Activated T-cell treated with anti-CD3 and anti-CD28 coated beads, Interleukin-2, amount 50 U/mL, for 24 hours (primary cell): ENCODE measurements at regions not wholly inside any gene's neighbourhood (a gene's known extent, or its start where the extent isn't known, plus 50 kb on each side); places are given as distances from the start of the nearest gene placed in this dataset.
"Not testable (repeated sequence)": the region's sequence is repeated elsewhere in the genome, so short reads cannot be mapped to it uniquely, and the experiment has no call there.

ENCODE experiments used
- DNase-seq: peaks from one replicate; pipeline ENCODE4 v3.0.0-alpha.2; 2020
- H3K27ac Mint-ChIP-seq: 2 replicates; pipeline ENCODE4 v1.8.0; 2020; ENCODE audit warnings: mild to moderate bottlenecking, mixed read lengths
- H3K27me3 Mint-ChIP-seq: 2 replicates; pipeline ENCODE4 v1.8.0; 2020; ENCODE audit warnings: mixed read lengths
- H3K36me3 Mint-ChIP-seq: 2 replicates; pipeline ENCODE4 v1.8.0; 2020; ENCODE audit warnings: low read depth, mixed read lengths
- H3K4me1 Mint-ChIP-seq: 2 replicates; pipeline ENCODE4 v1.8.0; 2020; ENCODE audit warnings: low read depth, mixed read lengths
- H3K4me3 Mint-ChIP-seq: 2 replicates; pipeline ENCODE4 v1.8.0; 2020; ENCODE audit warnings: mild to moderate bottlenecking, moderate library complexity, mixed read lengths
- H3K9me3 Mint-ChIP-seq: 2 replicates; pipeline ENCODE4 v1.8.0; 2020; ENCODE audit warnings: mixed read lengths

DNA sequence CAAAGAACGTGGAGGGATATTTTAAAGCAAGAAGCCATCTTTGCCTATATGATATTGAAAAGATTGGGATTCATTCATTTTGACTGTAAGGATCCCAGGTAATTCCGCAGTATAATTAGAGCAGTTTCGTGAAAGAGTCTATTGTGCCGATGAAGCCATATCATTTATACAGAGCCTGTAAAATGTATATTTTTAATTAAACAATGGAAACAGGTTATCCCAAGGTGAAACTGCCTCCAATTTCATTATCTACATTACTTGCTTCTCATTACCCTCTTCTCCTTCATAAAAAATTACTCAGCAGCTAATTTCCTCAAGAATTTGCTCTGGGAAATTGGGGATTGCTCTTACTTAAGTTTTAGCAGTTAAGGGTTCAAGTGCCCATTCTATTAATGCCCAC is 444.1 kb downstream of the SOCS6 start:
- no peak for DNase-seq
- peaks cover 10% of the 10 kb centered on the region for H3K9me3 Mint-ChIP-seq
- no peaks in the 10 kb centered on the region for H3K27me3 Mint-ChIP-seq
- H3K27ac Mint-ChIP-seq: no peak overlapping the region
- H3K4me3 Mint-ChIP-seq: no peak overlapping the region
- no peaks in the 10 kb centered on the region for H3K4me1 Mint-ChIP-seq
- H3K36me3 Mint-ChIP-seq: no peaks in the 10 kb centered on the region

DNA sequence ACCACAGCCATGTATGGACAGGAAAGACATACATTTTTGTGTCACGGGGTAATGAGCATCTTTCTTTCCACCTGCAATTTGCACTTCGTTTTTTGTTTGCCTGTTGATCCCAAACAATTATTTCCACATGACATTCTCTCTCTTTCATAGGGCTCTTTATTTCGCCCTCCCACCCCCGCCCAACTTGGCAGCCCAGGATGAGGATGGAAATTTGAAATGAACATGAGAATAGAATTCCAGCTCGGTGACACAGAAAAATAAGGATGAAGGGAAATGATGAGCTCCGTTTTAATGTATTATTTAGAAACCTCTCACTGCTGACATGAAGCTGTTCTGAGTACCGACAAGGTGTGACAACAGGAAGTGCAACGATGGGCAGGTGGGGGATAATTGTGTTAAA is 443.3 kb downstream of the SOCS6 start:
- H3K27ac Mint-ChIP-seq: no peak overlapping the region
- no peaks in the 10 kb centered on the region for H3K27me3 Mint-ChIP-seq
- H3K9me3 Mint-ChIP-seq: peaks cover 7% of the 10 kb centered on the region
- H3K4me3 Mint-ChIP-seq: no peak overlapping the region
- no peak for DNase-seq
- H3K4me1 Mint-ChIP-seq: no peaks in the 10 kb centered on the region
- no peaks in the 10 kb centered on the region for H3K36me3 Mint-ChIP-seq

DNA sequence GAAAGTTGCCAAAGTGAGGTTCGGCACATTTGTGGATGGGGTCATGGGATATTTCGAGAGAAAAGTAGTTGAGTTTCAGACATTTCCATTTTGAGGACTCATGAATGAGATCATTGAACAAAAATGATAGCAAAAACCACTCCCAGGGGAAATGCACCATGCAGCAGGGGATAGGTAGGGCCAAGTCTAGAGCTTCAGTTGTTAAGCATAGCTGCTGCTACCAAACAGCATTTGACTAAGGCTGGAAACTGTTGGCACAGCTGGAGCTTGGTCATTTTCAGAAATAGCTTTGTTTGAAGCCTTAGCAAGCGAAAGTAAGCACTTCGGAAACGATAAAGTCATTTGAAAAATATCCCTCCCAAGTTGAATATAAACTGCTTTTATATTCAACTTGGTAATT is 431.8 kb downstream of the SOCS6 start:
- H3K4me3 Mint-ChIP-seq: no peak overlapping the region
- H3K4me1 Mint-ChIP-seq: no peaks in the 10 kb centered on the region
- H3K27me3 Mint-ChIP-seq: no peaks in the 10 kb centered on the region
- no peak for DNase-seq
- no peak overlapping the region for H3K27ac Mint-ChIP-seq
- no peaks in the 10 kb centered on the region for H3K36me3 Mint-ChIP-seq
- peaks cover 6% of the 10 kb centered on the region for H3K9me3 Mint-ChIP-seq

DNA sequence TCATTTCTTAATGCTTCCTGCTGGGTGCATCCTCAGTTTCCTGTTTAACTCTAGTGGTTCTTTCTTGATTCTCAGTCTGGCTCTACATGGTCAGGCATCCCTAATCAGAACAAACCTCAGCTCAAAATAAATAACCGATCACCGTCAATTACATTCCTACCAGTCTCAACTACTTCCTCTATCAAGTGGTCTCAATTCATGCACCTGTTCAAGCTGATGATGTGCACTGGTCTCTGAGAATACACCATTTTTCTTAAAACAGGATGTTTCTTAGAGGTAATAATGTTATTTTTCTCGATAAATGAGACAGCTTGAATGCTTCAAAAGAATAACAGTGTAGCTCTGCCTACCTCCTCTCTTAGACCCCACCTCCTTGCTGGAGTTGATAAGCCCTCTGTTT is 420.9 kb downstream of the SOCS6 start:
- peaks cover 10% of the 10 kb centered on the region for H3K9me3 Mint-ChIP-seq
- H3K4me1 Mint-ChIP-seq: peaks cover 12% of the 10 kb centered on the region
- no peak overlapping the region for H3K4me3 Mint-ChIP-seq
- DNase-seq: no peak
- H3K36me3 Mint-ChIP-seq: no peaks in the 10 kb centered on the region
- H3K27me3 Mint-ChIP-seq: no peaks in the 10 kb centered on the region
- no peak overlapping the region for H3K27ac Mint-ChIP-seq

DNA sequence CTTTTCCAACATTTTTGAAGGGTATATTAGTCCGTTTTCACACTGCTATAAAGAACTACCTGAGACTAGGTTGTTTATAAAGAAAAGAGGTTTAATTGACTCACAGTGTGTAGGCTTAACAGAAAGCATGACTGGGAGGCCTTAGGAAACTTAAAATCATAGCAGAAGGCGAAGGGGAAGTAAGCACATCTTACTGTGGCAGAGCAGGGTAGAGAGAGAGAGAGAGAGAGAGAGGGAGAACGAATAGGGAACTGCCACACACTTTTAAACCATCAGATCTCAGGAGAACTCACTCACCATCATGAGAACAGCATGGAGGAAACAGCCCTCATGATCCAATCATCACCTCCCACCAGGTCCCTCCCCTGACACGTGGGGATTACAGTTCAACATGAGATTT is 420.3 kb downstream of the SOCS6 start:
- no peak for DNase-seq
- Mint-ChIP-seq H3K27me3 (no peaks in the 10 kb centered on the region), H3K27ac (no peak overlapping the region), H3K4me1 (peaks cover 12% of the 10 kb centered on the region), H3K36me3 (no peaks in the 10 kb centered on the region), H3K9me3 (peaks cover 10% of the 10 kb centered on the region), H3K4me3 (no peak overlapping the region)

DNA sequence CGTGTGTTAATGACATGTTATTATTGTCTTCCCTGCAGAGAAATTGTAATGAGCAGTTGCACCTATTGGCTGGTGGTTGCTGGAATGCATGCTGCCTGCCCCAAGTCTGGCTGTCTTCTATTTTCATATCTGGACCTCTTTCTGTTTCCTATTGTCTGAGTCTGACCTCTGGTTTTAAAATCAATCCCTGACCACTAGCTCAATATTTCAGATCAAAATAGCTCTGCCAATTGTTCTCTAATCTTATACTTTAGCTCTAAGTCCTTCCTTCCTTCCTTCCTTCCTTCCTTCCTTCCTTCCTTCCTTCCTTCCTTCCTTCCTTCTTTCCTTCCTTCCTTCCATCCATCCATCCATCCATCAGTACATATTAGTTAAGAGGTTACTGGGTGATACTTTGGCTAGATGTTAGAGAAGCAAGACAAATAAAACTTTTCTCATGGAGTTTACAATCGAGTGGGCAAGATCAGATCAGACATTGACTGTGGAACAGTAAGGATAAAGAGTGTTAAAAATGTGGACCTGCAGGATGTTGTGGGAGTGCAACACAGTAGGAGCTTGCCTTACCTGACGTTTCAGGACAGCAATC is 417.1 kb downstream of the SOCS6 start:
- H3K27me3 Mint-ChIP-seq: no peaks in the 10 kb centered on the region
- H3K4me3 Mint-ChIP-seq: no peak overlapping the region
- DNase-seq: no peak
- no peaks in the 10 kb centered on the region for H3K36me3 Mint-ChIP-seq
- H3K4me1 Mint-ChIP-seq: peaks cover 12% of the 10 kb centered on the region
- peaks cover 7% of the 10 kb centered on the region for H3K9me3 Mint-ChIP-seq
- H3K27ac Mint-ChIP-seq: no peak overlapping the region

DNA sequence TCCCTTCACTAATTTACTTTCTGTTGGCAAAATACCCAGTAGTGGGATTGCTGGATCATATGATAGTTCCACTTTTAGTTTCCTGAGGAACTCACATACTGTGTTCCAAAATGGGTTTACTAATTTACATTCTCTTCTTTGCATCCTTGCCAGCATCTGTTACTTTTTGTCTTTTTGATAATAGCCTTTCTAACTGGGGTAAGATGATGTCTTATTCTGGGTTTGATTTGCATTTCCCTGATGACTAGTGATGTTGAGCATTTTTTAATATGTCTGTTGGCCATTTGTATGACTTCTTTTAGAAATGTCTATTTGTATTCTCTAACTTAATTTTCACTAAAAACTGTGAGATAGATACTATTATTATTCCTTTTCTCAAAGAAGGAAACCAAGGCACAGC is 411.7 kb downstream of the SOCS6 start:
- Mint-ChIP-seq H3K36me3 (peaks cover 7% of the 10 kb centered on the region), H3K9me3 (peaks cover 15% of the 10 kb centered on the region), H3K4me3 (no peak overlapping the region), H3K27me3 (no peaks in the 10 kb centered on the region), H3K27ac (no peak overlapping the region), H3K4me1 (no peaks in the 10 kb centered on the region)
- DNase-seq: no peak

DNA sequence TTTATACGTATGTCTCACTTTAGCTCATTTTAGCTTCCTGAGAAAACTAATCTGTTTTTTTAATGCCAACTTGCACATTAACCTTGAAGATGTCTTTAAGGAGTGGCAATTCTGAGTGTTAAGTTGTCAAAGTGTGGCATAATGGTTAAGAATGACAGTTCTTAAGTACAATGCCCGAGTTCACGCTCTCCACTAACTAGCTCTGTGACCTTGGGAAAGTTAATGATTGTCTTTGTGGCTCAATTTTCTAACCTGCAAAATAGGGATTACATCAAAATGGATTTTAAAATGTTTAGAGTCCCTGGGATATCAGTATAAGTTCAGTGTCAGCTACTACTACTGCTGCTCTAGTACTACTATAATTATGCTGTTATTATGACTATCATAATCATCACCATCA is 409.7 kb downstream of the SOCS6 start:
- Mint-ChIP-seq H3K27ac (no peak overlapping the region), H3K4me1 (no peaks in the 10 kb centered on the region), H3K4me3 (no peak overlapping the region)

DNA sequence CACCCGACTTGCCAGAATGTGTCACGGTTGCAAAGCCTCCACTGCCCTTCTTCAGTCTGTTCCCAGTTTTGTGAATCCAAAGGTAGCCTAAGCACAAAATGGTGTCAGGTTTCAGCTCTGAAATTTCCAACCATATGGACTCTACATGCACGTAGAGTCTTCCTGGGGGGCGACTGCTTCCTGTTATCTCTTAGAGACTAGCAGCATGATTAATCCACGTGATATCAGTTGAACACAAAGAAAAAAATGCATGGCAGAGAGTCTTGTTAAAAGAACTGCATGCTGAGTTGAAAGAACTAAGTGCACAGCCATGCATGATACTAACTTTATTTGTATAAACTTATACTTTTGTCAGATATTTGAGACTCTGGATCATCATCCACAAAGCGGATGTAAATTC is 404.4 kb downstream of the SOCS6 start:
- Mint-ChIP-seq H3K4me3 (no peak overlapping the region), H3K27ac (no peak overlapping the region), H3K9me3 (peaks cover 15% of the 10 kb centered on the region), H3K27me3 (no peaks in the 10 kb centered on the region), H3K36me3 (peaks cover 7% of the 10 kb centered on the region), H3K4me1 (peaks cover 8% of the 10 kb centered on the region)
- DNase-seq: no peak

More for the DNA sequence above, 409.7 kb downstream of the SOCS6 start:
- Mint-ChIP-seq H3K9me3 (peaks cover 15% of the 10 kb centered on the region), H3K36me3 (peaks cover 7% of the 10 kb centered on the region), H3K27me3 (no peaks in the 10 kb centered on the region)
- no peak for DNase-seq

DNA sequence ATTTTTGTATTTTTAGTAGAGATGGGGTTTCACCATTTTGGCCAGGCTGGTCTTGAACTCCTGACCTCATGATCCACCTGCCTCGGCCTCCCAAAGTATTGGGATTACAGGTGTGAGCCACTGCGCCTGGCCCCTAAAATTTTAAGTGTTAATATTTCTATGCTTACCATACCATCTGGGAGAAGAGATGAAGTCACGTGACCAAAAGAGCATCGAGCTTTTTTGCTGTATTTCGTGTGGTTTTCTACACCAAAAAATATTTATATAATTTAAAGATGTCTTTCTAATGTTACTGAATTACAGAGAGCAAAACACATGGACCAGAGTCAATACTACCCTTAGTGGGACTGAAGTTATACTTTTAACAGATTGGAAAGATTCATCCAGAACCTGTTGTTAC is 400.9 kb downstream of the SOCS6 start:
- not testable (repeated sequence) for H3K4me3 Mint-ChIP-seq, H3K27ac Mint-ChIP-seq, DNase-seq, H3K36me3 Mint-ChIP-seq, H3K9me3 Mint-ChIP-seq, H3K27me3 Mint-ChIP-seq
- H3K4me1 Mint-ChIP-seq: peaks cover 16% of the 10 kb centered on the region

DNA sequence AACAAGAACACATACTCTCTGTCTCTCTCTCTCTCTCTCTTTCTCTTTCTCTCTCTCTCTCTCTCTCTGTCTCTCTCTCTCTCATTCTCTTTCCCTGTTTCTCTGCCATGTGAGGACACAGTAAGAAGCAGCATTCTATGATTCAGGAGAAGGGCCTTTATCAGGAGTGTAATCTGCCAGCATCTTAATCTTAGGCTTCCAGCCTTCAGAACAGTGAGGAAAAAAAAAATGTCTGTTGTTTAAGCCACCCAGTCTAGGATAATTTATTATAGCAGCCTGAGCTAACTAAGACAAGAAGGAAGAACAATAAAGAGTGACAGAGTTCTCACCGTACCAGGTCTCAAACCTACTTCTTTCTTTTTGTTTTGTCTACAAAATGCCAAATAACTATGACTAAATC is 399.4 kb downstream of the SOCS6 start:
- Mint-ChIP-seq H3K4me3 (no peak overlapping the region), H3K36me3 (no peaks in the 10 kb centered on the region), H3K27ac (no peak overlapping the region), H3K27me3 (no peaks in the 10 kb centered on the region), H3K9me3 (peaks cover 6% of the 10 kb centered on the region), H3K4me1 (peaks cover 26% of the 10 kb centered on the region)
- DNase-seq: no peak

DNA sequence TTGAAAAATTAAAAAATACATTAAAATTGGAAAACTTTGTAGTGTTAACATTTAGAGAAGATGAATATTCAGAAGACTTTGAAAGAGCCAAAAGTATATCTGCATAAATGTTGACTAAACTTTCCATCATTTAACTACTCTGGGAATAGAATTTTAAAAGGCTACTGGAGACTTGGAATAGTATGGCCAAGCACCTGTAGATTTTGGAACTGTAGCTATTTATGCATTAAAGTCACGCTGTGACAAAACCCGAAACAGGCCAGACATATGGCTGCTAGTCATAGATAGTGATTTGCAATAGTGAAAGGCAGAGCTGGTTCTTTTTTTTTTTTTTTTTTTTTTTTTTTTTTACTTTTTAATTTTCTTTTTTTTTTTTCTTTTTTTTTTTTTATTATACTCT is 396.0 kb downstream of the SOCS6 start:
- no peaks in the 10 kb centered on the region for H3K9me3 Mint-ChIP-seq

DNA sequence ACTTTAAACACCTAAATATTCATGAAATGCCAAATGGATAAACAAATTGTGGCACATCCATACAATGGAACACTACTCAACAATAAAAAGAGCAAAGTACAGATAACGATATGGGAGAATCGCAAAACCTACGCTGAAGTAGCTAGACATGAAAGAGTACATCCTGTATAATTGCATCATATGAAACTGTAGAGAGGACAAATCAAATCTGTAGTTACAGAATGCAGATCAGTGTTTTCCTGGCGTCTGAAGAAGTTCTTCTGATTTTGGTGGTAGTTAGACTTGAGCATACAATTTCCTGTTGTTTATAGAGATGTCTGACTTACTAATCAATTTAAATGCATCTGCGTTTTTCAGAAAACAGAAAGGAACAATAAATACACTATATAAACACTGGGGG is 394.4 kb downstream of the SOCS6 start:
- no peaks in the 10 kb centered on the region for H3K9me3 Mint-ChIP-seq
- DNase-seq: no peak
- H3K36me3 Mint-ChIP-seq: peaks cover 2% of the 10 kb centered on the region
- peak overlapping the region; percentile 73 for H3K27ac Mint-ChIP-seq
- no peaks in the 10 kb centered on the region for H3K27me3 Mint-ChIP-seq
- H3K4me1 Mint-ChIP-seq: peaks cover 26% of the 10 kb centered on the region
- H3K4me3 Mint-ChIP-seq: no peak overlapping the region

More for the DNA sequence above, 396.0 kb downstream of the SOCS6 start:
- H3K36me3 Mint-ChIP-seq: peaks cover 2% of the 10 kb centered on the region
- no peak overlapping the region for H3K27ac Mint-ChIP-seq
- H3K4me3 Mint-ChIP-seq: no peak overlapping the region
- no peak for DNase-seq
- H3K27me3 Mint-ChIP-seq: no peaks in the 10 kb centered on the region
- H3K4me1 Mint-ChIP-seq: peaks cover 28% of the 10 kb centered on the region

DNA sequence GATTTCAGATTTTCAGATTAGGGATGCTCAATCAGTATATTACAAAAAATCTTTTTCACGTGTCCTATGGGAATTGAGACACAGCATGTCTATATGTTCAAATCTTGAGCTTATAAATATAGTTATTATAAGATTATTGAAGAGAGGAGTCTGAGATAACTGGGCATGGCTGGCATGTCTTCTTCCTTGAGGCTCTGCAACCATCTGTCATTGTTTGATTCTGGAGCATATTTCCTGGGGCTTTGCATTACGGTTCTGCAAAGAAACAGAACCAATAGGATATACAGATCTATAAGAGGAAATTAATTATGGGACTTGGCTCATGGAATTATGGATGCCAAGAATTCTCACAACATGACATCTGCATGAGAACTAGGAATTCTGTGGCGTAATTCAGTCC is 386.1 kb downstream of the SOCS6 start:
- peaks cover 5% of the 10 kb centered on the region for H3K36me3 Mint-ChIP-seq
- no peak overlapping the region for H3K4me3 Mint-ChIP-seq
- peaks cover 46% of the 10 kb centered on the region for H3K4me1 Mint-ChIP-seq
- H3K9me3 Mint-ChIP-seq: peaks cover 14% of the 10 kb centered on the region
- no peak for DNase-seq
- H3K27me3 Mint-ChIP-seq: no peaks in the 10 kb centered on the region
- no peak overlapping the region for H3K27ac Mint-ChIP-seq

DNA sequence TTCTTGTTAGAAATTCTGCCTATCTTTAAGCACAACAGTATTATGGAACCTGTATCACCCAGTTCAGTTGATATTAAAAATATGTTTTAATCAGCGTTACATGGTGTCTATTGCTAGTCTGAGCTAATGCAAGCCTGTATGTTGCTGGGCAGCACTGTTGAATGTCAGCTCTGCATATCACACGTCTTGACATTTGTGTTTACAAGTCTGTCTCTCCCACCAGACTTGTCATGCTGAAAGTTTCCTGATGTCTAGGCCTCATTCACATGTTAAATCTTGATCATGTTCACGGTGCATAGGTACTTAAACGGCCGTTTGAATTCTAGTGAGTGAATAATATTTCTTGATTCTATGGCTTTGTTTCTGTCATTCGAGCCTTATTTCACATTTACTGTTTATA is 385.0 kb downstream of the SOCS6 start:
- H3K27ac Mint-ChIP-seq: no peak overlapping the region
- H3K4me3 Mint-ChIP-seq: no peak overlapping the region
- H3K9me3 Mint-ChIP-seq: peaks cover 18% of the 10 kb centered on the region
- peaks cover 9% of the 10 kb centered on the region for H3K36me3 Mint-ChIP-seq
- no peak for DNase-seq
- peaks cover 46% of the 10 kb centered on the region for H3K4me1 Mint-ChIP-seq
- no peaks in the 10 kb centered on the region for H3K27me3 Mint-ChIP-seq

DNA sequence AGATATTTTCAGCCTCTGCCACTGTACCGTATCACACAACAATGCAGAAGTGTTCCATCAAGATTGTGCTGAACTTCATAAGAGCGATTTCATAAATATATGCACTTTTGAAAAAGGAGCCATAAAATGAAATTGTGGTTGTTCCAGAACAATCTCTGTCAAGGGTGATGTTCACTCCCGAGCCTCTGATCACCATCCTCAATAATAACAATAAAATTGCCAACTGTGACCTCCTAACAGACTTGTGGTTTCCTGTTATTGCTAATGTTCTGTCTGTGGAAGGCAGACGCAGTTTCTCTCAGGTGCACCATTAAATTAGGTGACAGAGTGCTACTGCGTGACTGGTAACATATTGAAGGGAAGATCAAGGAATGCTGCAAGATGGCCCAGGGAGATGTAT is 383.7 kb downstream of the SOCS6 start:
- peaks cover 21% of the 10 kb centered on the region for H3K9me3 Mint-ChIP-seq
- no peak overlapping the region for H3K4me3 Mint-ChIP-seq
- peaks cover 47% of the 10 kb centered on the region for H3K4me1 Mint-ChIP-seq
- DNase-seq: no peak
- no peaks in the 10 kb centered on the region for H3K27me3 Mint-ChIP-seq
- H3K36me3 Mint-ChIP-seq: peaks cover 12% of the 10 kb centered on the region
- H3K27ac Mint-ChIP-seq: peak overlapping the region; percentile 1
